Astrocyte of the spinal cord (primary cell): ENCODE measurements at regions not wholly inside any gene's neighbourhood (a gene's known extent, or its start where the extent isn't known, plus 50 kb on each side); places are given as distances from the start of the nearest gene placed in this dataset.

Experiments
- DNase-seq: peaks from one replicate; pipeline ENCODE4 v3.0.0; 2011; ENCODE audit warnings: low read depth, low spot score
- H3K4me3 ChIP-seq: 2 replicates; pipeline ENCODE4 v1.5.1; 2011; ENCODE audit warnings: low read depth, mild to moderate bottlenecking, low read length, moderate library complexity
- CTCF ChIP-seq: IDR thresholded peaks from 2 replicates; pipeline ENCODE4 v1.5.1; 2012; ENCODE audit warnings: low read depth, mild to moderate bottlenecking, low read length, inconsistent platforms
- in situ Hi-C: cut with HindIII; loops from 2 replicates; pipeline ENCODE4 v1.10.0; 2017; ENCODE audit warnings: low sequenced_read_pairs

GRCh38 chr4:116734178-116734577 lies 351.2 kb downstream of the TRAM1L1 start:
- in situ Hi-C loops, result no loop called here
- DNase-seq, result no peak
- no peak overlapping the region for H3K4me3 ChIP-seq
- TF ChIP-seq CTCF, result no peak

- TF ChIP-seq CTCF, result no peak
- DNase-seq, result no peak
- no peak overlapping the region for H3K4me3 ChIP-seq
- in situ Hi-C loops, result no loop called here
Measured at GRCh38 chr4:116733370-116733769, 352.0 kb downstream of the TRAM1L1 start.

DNA sequence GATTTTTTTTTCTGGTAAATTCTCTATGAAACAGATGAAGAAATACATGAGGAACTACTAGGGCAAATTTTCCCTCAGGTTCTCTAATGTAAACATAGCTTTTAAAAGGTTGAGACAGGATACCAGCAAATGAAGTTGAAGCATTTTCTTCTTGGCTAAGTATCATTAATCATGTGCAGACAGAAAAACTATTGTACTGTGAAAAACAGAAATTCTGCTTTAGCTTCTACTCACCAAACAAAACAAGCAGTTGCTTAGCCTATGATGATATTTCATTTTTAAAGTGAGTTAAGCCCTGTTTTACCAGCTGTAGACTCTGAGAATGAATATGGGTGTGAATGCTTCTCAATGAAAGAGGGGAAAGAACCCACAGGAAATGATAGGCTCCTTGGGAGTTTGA lies 358.9 kb downstream of the TRAM1L1 start:
- DNase-seq, result no peak
- no peak for TF ChIP-seq CTCF
- in situ Hi-C loops, result no loop called here
- no peak overlapping the region for H3K4me3 ChIP-seq

DNA sequence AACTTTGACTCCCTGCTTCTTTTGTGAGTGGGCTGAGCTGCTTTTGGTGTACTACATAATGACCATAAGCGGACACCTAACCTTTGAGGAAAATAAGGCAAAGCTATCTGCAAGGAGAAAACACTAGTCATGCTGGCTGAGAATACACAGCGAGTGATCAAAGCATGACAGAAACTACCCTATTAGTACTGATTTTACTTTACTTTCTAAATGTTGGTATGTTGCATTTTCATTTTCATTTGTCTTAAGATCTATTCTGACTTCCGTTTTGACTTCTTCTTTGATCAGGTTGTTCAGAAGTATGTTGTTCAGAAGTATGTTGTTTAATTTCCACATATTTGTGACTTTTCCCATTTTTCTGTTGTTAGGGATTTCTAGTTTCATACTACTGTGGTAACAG lies 361.1 kb downstream of the TRAM1L1 start:
- DNase-seq, result no peak
- no peak overlapping the region for H3K4me3 ChIP-seq
- in situ Hi-C loops, result no loop called here
- TF ChIP-seq CTCF, result no peak

GRCh38 chr4:116705466-116705865 lies 379.9 kb downstream of the TRAM1L1 start:
- no peak for TF ChIP-seq CTCF
- no peak for DNase-seq
- in situ Hi-C loops, result no loop called here
- no peak overlapping the region for H3K4me3 ChIP-seq

GRCh38 chr4:116702949-116703348 lies 382.4 kb downstream of the TRAM1L1 start:
- peak; percentile 4 for TF ChIP-seq CTCF
- no peak for DNase-seq
- in situ Hi-C loops, result no loop called here
- H3K4me3 ChIP-seq, result no peak overlapping the region

DNA sequence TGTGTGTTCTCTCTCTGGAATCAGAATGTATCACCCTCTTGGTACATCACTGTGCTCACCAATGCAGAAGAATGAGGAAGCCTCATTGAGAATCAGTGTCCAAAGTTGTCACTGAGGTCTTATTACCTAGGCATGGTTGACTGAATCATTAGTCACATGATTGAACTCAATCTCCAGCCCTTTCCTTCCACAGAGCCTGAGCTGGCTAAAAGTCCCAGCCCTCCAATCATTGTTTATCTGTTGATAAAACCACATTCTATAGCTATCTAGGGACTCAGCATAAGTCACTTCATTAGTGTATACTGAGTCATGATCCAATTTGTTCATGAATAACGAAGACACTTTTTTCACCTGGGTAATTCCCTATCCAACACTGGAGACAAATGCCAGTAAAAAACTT lies 396.8 kb downstream of the TRAM1L1 start:
- no peak for DNase-seq
- in situ Hi-C loops, result no loop called here
- no peak for TF ChIP-seq CTCF
- no peak overlapping the region for H3K4me3 ChIP-seq
